DND-41 (cell line): ENCODE measurements at regions not wholly inside any gene's neighbourhood (a gene's known extent, or its start where the extent isn't known, plus 50 kb on each side); places are given as distances from the start of the nearest gene placed in this dataset.

Source experiments
- ATAC-seq: fragments of 200-7000 bp; cut with Tn5 transposase; 3 replicates; pipeline ENCODE4 v1.9.1; 2021; ENCODE audit warnings: low read depth; ENCODE audit not compliant: insufficient read depth
- DNase-seq: peaks from one replicate; pipeline ENCODE4 v3.0.0-alpha.2; 2020
- H2AFZ ChIP-seq: 2 replicates; pipeline ENCODE4 v1.6.0; 2012; ENCODE audit warnings: low read depth, low read length
- H3K27ac ChIP-seq: 2 replicates; pipeline ENCODE4 v1.5.1; 2012; ENCODE audit warnings: low read length, inconsistent platforms
- H3K27me3 ChIP-seq: fragments of 200-600 bp; sonication (generic); 2 replicates; pipeline ENCODE4 v1.6.0; 2012; ENCODE audit warnings: low read length, mild to moderate bottlenecking, inconsistent platforms; ENCODE audit not compliant: insufficient read depth, poor library complexity
- H3K36me3 ChIP-seq: 2 replicates; pipeline ENCODE4 v1.5.1; 2012; ENCODE audit warnings: low read length, inconsistent platforms; ENCODE audit not compliant: insufficient read depth
- H3K4me1 ChIP-seq: 2 replicates; pipeline ENCODE4 v1.5.1; 2012; ENCODE audit warnings: mild to moderate bottlenecking, low read length; ENCODE audit not compliant: insufficient read depth
- H3K4me2 ChIP-seq: 2 replicates; pipeline ENCODE4 v1.6.0; 2012; ENCODE audit warnings: mild to moderate bottlenecking, moderate library complexity, low read length, inconsistent platforms; ENCODE audit not compliant: insufficient read depth
- H3K4me3 ChIP-seq, 2 experiments: fragments of 200-600 bp in 1 of 2; shearing (Covaris generic) in 1 of 2; 2 replicates each; pipeline ENCODE4 v1.5.1; 2012 to 2016; ENCODE audit warnings: inconsistent platforms in 2 of 2, low read length in 2 of 2, mild to moderate bottlenecking in 2 of 2, low read depth in 1 of 2, moderate library complexity in 1 of 2
- H3K79me2 ChIP-seq: 2 replicates; pipeline ENCODE4 v1.6.0; 2012; ENCODE audit warnings: low read length, inconsistent platforms; ENCODE audit not compliant: insufficient read depth
- H3K9ac ChIP-seq: 2 replicates; pipeline ENCODE4 v1.6.0; 2012; ENCODE audit warnings: low read depth, mild to moderate bottlenecking, inconsistent platforms, low read length, moderate library complexity
- H3K9me3 ChIP-seq: 2 replicates; pipeline ENCODE4 v1.5.1; 2012; ENCODE audit warnings: low read length, moderate library complexity, mild to moderate bottlenecking, inconsistent platforms; ENCODE audit not compliant: insufficient read depth, severe bottlenecking
- H4K20me1 ChIP-seq: 2 replicates; pipeline ENCODE4 v1.6.0; 2012; ENCODE audit warnings: low read length; ENCODE audit not compliant: insufficient read depth
- EZH2 ChIP-seq: IDR thresholded peaks from 3 replicates; pipeline ENCODE4 v1.6.1; 2012; ENCODE audit warnings: borderline replicate concordance, low read depth, mild to moderate bottlenecking, moderate library complexity, low read length, inconsistent platforms; ENCODE audit not compliant: severe bottlenecking
- TF ChIP-seq, protein P1 (sequence below): IDR thresholded peaks from 2 replicates; pipeline ENCODE4 v1.5.1; 2012; ENCODE audit warnings: borderline replicate concordance, low read length, moderate library complexity, mild to moderate bottlenecking; ENCODE audit not compliant: poor library complexity, severe bottlenecking; ENCODE audit errors: extremely low read depth

DNA sequence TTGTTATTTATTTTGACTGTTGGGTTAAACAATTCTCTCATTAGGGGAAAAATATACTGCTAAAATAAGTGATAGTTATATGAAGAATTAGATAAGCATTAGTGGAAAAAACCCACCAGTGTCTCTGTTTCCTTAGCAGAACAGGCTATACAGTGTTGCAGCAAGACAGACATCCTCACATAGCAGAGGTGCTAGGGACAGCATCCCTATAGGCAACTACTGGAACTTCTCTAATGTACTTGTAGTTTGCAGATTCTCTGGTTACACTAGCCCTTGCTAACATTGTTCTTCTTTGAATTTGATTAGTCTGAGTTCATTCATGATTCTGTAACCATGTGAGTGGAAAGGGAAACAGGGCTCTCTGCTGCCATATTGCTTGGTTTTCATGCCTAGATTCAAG lies 661.8 kb upstream of the RGMB start:
- no peak overlapping the region for H3K4me3 ChIP-seq

DNA sequence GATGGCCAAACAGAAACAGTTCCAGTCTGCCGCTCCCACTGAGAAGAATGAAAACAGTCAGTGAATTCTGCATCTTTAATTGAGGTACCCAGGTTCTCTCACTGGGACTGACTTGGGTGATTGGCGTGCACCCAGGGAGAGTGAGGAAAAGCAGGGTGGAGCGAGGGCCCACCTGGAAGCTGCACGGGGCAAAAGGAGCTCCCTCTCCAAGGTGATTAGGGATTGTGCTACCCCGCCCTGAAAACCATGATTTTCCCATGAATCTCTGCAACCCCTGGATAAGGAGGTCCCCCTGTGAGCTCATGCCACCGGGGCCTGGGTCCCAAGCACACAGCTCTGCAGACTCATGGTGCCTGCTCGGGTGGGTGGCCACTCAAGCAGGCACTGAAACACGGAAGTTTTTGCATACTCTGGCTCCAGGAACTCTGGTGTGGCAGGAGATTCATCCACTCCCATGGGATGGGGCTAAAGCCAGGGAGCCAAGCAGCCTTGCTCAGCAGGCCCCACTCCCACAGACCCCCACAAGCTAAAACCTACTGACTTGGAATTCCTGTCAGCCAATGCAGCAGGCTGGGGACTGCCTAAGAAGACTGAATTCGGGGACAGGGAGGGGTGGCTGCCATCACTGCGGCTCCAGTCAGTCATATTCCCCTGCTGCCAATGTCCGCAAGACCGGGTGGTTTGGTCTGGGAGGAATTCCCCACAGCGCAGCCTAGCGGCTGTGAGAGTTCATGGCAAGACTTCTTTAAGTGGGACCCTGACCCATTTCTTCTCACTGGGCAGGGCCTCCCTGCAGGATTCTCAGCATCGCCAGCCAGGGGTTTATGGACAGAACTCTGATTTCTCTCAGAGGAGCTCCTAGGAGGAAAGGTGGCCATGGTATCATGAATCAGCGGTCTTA lies 652.2 kb upstream of the RGMB start:
- TF ChIP-seq, protein P1, sequence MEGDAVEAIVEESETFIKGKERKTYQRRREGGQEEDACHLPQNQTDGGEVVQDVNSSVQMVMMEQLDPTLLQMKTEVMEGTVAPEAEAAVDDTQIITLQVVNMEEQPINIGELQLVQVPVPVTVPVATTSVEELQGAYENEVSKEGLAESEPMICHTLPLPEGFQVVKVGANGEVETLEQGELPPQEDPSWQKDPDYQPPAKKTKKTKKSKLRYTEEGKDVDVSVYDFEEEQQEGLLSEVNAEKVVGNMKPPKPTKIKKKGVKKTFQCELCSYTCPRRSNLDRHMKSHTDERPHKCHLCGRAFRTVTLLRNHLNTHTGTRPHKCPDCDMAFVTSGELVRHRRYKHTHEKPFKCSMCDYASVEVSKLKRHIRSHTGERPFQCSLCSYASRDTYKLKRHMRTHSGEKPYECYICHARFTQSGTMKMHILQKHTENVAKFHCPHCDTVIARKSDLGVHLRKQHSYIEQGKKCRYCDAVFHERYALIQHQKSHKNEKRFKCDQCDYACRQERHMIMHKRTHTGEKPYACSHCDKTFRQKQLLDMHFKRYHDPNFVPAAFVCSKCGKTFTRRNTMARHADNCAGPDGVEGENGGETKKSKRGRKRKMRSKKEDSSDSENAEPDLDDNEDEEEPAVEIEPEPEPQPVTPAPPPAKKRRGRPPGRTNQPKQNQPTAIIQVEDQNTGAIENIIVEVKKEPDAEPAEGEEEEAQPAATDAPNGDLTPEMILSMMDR: no peak
- TF ChIP-seq EZH2: no peak
- no peak overlapping the region for H3K4me3 ChIP-seq
- no peaks in the 10 kb centered on the region for H3K27me3 ChIP-seq
- no peaks in the 10 kb centered on the region for H3K9me3 ChIP-seq
- H4K20me1 ChIP-seq: no peaks in the 10 kb centered on the region
- H3K9ac ChIP-seq: no peak overlapping the region
- DNase-seq (no peak), ATAC-seq (no peak)
- H3K4me1 ChIP-seq: no peaks in the 10 kb centered on the region
- peak overlapping the region; percentile 49; the same call in 1 of the 2 replicates for H2AFZ ChIP-seq
- H3K4me2 ChIP-seq: no peak overlapping the region
- H3K27ac ChIP-seq: no peak overlapping the region
- H3K36me3 ChIP-seq: no peaks in the 10 kb centered on the region
- H3K79me2 ChIP-seq: no peaks in the 10 kb centered on the region

More for the DNA sequence above, 661.8 kb upstream of the RGMB start:
- Histone ChIP-seq H3K79me2 (no peaks in the 10 kb centered on the region), H3K9ac (no peak overlapping the region), H3K4me2 (no peak overlapping the region), H3K27me3 (no peaks in the 10 kb centered on the region), H4K20me1 (no peaks in the 10 kb centered on the region), H2AFZ (no peak overlapping the region), H3K4me1 (no peaks in the 10 kb centered on the region), H3K9me3 (peaks cover 4% of the 10 kb centered on the region), H3K27ac (no peak overlapping the region), H3K36me3 (no peaks in the 10 kb centered on the region)
- no peak for TF ChIP-seq EZH2
- TF ChIP-seq, protein P1: no peak
- ATAC-seq (no peak), DNase-seq (no peak)

- no peaks in the 10 kb centered on the region for H3K9me3 ChIP-seq
- no peak for ATAC-seq
- H3K27me3 ChIP-seq: no peaks in the 10 kb centered on the region
- no peak overlapping the region for H2AFZ ChIP-seq
- H3K4me2 ChIP-seq: no peak overlapping the region
- no peak overlapping the region for H3K9ac ChIP-seq
- no peak overlapping the region for H3K27ac ChIP-seq
- H3K4me1 ChIP-seq: no peaks in the 10 kb centered on the region
- no peaks in the 10 kb centered on the region for H3K36me3 ChIP-seq
- H4K20me1 ChIP-seq: no peaks in the 10 kb centered on the region
- H3K79me2 ChIP-seq: no peaks in the 10 kb centered on the region
- H3K4me3 ChIP-seq: no peak overlapping the region
- no peak for DNase-seq
- TF ChIP-seq, protein P1: no peak
Measured at GRCh38 chr5:98128271-98128670, 645.2 kb upstream of the RGMB start.
